Activated gamma-delta T cell treated with anti-CD3 and anti-CD28 coated beads, Interleukin-2, amount 50 U/mL, for 16 hours (primary cell): ENCODE measurements at regions not wholly inside any gene's neighbourhood (a gene's known extent, or its start where the extent isn't known, plus 50 kb on each side); places are given as distances from the start of the nearest gene placed in this dataset.
"Not testable (repeated sequence)": the region's sequence is repeated elsewhere in the genome, so short reads cannot be mapped to it uniquely, and the experiment has no call there.

Source experiments
- DNase-seq: peaks from one replicate; pipeline ENCODE4 v3.0.0-alpha.2; 2020; ENCODE audit warnings: low read depth

GRCh38 chr7:82701949-82702348, 258.4 kb upstream of the CACNA2D1 start:
- no peak for DNase-seq

GRCh38 chr7:82700741-82701140, 257.2 kb upstream of the CACNA2D1 start:
- no peak for DNase-seq

DNA sequence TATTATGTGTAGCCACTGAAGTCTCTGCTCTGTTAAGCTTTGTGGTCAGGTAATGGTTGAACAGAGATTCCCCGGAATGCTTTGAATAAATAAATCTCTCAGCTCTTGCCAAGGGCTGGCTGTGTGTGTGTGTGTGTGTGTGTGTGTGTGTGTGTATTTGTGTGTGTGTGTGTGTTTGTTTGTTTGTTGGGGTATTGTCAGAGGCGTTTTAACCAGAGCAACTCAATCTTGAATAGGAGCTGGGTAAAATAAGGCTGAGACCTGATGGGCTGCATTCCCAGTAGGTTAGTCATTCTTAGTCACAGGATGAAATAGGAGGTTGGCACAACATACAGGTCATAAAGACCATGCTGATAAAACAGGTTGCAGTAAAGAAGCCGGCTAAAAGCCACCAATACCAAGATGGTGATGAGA, 256.2 kb upstream of the CACNA2D1 start:
- DNase-seq = no peak

- DNase-seq = no peak
These were observed 254.3 kb upstream of the CACNA2D1 start for GRCh38 chr7:82697897-82698296.

DNA sequence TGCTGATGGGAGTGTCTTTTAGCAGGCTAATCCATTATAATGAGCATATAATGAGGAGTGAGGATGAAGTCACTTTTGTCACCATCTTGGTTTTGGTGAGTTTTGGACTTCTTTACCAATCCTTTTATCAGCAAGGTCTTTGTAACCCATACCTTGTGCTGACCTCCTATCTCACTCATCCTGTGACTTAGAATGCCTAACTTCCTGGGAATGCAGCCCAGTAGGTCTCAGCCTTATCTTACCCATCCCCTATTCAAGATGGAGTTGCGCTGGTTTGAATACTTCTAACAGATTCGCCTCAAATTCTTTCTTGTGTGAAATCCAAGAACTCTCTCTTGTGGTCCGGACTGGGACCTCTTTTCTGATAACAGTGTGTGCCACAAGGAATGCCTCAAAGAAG, 253.1 kb upstream of the CACNA2D1 start:
- no peak for DNase-seq

GRCh38 chr7:82694022-82694421, 250.4 kb upstream of the CACNA2D1 start:
- DNase-seq = no peak

DNA sequence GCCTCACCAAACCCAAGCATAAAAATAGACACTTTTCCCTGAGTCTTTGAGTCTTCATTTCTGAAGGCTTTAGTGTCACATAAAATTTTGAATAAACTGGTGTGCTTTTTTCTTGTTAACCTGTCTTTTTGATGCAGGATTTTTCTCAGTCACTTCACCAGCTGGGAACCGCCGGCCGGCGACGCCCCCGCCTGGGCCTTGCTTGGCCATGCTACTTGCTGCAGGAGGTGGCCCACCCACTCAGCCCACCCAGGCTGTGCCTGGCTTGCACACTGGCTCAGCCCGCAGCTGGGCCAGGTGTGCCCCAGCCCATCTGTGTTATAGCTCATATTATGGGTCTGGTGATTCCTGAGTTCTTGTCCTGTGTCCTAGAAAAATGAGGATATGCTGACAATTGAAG, 247.4 kb upstream of the CACNA2D1 start:
- no peak for DNase-seq

- no peak for DNase-seq
These were observed 241.6 kb upstream of the CACNA2D1 start for GRCh38 chr7:82685214-82685613.

DNA sequence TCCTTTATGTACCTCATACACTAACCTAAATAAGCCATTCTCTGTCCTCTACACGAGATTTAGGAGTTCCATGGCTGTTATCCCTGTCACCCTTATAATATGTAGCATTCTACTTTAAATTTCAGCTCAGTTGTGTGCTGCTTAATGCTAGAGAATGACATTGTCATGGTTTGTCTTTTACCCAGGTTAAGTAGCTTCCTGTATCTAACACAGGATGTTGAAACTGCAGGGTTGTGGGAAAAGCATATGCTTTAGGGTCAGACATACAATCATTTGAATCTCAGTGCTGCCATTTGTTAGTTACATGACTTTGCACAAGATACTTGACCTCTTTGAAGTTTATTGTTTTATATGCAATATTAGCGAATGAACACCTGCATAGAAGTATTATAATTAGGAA, 235.1 kb upstream of the CACNA2D1 start:
- DNase-seq = no peak

DNA sequence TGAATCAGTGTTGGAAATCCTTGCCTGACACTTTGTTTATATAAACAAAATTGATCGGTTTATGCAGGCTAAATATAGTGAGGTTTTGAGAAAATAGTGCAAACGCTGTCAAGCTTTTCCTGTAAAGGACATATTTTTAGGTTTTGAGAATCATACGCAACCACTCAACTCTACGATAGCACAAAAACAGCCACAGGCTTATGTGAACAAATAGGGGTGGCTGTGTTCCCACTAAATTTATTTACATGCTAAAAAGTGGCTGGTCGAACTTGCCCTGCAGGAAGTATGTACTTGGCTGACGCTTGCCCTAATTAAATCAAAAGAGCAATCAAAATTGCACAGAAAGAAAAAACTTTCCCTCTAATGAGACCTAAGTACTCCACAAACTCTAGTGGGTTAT, 234.7 kb upstream of the CACNA2D1 start:
- DNase-seq = no peak

GRCh38 chr7:82677493-82677892, 233.9 kb upstream of the CACNA2D1 start:
- DNase-seq = peak; percentile 28

- DNase-seq = no peak
These were observed 233.3 kb upstream of the CACNA2D1 start for GRCh38 chr7:82676777-82677463.

DNA sequence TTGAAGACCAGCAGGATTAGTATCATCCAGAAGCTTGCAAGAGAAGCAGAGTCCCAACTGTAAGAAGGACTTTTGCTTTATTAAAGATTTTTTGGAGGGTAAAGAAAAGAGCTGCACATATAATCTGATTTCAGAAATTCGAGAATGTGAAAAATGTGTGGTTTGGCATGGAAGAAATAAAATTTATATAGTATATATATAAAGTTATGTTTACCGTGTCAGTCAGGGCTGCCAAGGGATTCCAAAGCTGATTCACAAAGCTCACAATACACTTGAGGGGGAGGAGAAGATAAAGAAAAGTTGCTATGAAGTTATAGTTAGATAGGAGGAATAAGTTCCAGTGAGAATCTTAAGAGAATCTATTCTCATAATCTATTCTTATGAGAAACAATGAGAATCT, 231.8 kb upstream of the CACNA2D1 start:
- DNase-seq = no peak

- DNase-seq = no peak
These were observed 230.7 kb upstream of the CACNA2D1 start for GRCh38 chr7:82674268-82674667.

DNA sequence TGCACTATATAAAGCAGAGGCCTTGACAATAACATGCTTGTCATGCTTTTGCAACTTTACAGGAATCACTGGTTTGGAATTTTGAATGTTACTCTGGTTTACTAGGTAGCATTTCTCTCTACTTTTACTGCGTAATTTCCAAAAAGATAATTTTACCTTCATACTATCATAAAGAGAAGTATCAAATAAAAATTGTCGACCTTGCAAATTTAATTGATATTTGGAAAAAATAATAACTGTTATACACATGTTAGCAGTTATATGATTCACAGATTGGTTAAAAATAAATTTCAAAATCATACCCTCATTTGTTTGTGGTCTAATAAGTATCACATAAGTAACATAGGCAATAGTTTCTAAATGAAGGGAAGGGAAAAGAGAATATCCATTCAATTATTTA, 228.5 kb upstream of the CACNA2D1 start:
- no peak for DNase-seq

GRCh38 chr7:82669141-82669540, 225.6 kb upstream of the CACNA2D1 start:
- DNase-seq = no peak

DNA sequence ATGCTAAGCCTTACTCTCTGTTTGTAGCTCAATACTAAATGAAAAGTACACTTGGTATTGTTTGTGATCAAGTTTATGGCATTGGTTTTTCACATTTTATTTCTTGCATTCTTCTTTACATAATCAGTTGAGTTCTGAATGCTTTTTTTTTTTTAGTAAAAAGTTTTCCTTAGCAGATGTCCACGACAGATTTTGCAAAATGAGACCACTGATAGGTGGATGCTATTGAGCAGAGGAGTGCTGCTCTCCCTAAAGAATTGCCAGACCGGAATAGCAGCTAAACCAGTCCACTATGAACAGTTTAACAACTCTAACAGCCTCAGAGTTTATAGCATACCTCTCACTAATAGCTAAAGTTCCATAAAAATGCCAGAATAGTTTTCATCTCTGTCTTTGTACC, 225.1 kb upstream of the CACNA2D1 start:
- DNase-seq = no peak

DNA sequence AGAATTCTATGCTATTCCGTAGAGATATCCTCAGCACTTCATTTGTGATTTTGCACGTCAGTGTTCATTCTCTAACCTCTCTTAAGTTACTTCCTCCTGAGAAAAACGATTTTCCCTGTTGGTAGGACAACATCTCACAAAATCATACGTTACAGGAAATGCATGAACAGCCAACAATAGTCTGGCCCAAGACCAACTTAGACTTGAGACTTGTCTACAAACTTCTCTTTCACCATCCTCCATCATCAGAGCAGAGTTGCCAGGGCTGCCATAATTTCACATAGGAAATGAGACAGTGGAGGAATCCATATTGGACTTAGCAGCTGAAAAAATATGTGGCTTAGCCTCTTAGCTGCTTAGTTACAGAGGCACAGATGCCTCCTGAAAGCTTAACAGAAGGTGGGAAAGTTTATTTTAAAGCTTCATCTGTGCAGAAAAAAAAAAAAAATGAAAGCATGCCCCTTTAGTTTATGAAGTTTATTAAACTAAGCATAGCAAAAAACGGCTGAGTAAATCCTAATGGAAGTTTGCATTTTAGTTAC, 222.5 kb upstream of the CACNA2D1 start:
- no peak for DNase-seq

DNA sequence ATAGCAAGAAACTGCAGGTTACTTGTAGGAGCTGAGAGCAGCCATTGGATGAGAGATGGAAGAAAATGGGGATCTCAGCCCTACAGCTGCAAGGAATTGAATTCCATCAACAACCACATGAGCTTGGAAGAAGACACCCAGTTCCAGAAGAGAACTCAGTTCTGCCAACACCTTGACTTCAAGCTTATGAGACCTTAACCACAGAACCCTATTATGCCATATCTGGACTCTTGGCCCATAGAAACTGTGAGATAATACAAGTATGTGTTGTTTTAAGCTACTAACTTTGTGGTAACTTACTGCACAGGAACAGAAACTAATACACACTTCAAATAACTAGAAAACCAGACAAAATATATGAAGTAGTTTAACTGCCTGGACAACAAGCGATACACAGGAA, 212.4 kb upstream of the CACNA2D1 start:
- DNase-seq = no peak

DNA sequence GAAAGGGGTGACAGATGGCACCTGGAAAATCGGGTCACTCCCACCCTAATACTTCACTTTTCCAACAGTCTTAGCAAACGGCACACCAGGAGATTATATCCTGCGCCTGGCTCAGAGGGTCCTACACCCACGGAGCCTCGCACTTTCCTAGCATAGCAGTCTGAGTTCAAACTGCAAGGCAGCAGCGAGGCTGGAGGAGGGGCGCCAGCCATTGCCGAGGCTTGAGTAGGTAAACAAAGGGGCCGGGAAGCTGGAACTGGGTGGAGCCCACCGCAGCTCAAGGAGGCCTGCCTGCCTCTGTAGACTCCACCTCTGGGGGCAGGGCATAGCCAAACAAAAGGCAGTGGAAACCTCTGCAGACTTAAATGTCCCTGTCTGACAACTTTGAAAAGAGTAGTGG, 206.5 kb upstream of the CACNA2D1 start:
- DNase-seq = not testable (repeated sequence)

GRCh38 chr7:82633592-82633991, 190.0 kb upstream of the CACNA2D1 start:
- DNase-seq = no peak

DNA sequence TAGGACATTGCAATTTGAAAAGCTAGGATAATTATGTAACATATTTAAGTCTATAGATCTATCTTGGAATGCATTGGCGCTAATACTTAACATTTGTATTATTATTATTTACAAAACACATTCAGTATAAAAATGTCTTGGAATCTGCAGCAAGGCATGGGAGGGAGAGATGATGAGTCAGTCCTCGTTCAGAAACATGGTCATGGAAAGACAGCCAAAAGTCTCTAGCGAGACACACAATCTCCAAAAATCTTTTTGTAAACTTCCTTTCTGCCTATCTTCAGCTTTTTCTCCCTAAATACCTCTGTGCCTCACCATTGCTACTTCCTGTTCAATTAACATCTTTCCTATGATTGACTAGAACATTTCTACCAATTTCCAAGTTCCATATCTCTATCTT, 188.4 kb upstream of the CACNA2D1 start:
- DNase-seq = no peak

- DNase-seq = no peak
These were observed 186.0 kb upstream of the CACNA2D1 start for GRCh38 chr7:82629583-82629982.

- DNase-seq = no peak
These were observed 181.8 kb upstream of the CACNA2D1 start for GRCh38 chr7:82625377-82625776.
